Type B pancreatic cell (in vitro differentiated cells): ENCODE measurements at regions not wholly inside any gene's neighbourhood (a gene's known extent, or its start where the extent isn't known, plus 50 kb on each side); places are given as distances from the start of the nearest gene placed in this dataset.

ENCODE experiments used
- DNase-seq: peaks from one replicate; pipeline ENCODE4 v3.0.0; 2021; ENCODE audit warnings: mixed read lengths; ENCODE audit not compliant: unreplicated experiment; ENCODE audit errors: extremely low spot score
- H3K27ac Mint-ChIP-seq: 2 replicates; pipeline ENCODE4 v1.8.0; 2021; ENCODE audit warnings: mild to moderate bottlenecking, mixed read lengths
- H3K27me3 Mint-ChIP-seq: 2 replicates; pipeline ENCODE4 v1.8.0; 2021; ENCODE audit warnings: mixed read lengths
- H3K36me3 Mint-ChIP-seq: 2 replicates; pipeline ENCODE4 v1.8.0; 2021; ENCODE audit warnings: mixed read lengths
- H3K4me1 Mint-ChIP-seq: one replicate; pipeline ENCODE4 v1.8.0; 2021; ENCODE audit warnings: mixed read lengths; ENCODE audit not compliant: unreplicated experiment
- H3K4me3 Mint-ChIP-seq: 2 replicates; pipeline ENCODE4 v1.8.0; 2021; ENCODE audit warnings: mild to moderate bottlenecking, mixed read lengths
- H3K9me3 Mint-ChIP-seq: 2 replicates; pipeline ENCODE4 v1.8.0; 2021; ENCODE audit warnings: mixed read lengths
- CTCF ChIP-seq: fragments of 200-600 bp; sonication (generic); conservative IDR thresholded peaks from 2 replicates; pipeline ENCODE4 v1.5.0; 2021; ENCODE audit warnings: antibody characterized with exemption, mild to moderate bottlenecking

- no peak for TF ChIP-seq CTCF
- Mint-ChIP-seq H3K36me3 (no peaks in the 10 kb centered on the region), H3K9me3 (peaks cover 5% of the 10 kb centered on the region), H3K27me3 (peaks cover 2% of the 10 kb centered on the region), H3K27ac (no peak overlapping the region), H3K4me3 (no peak overlapping the region), H3K4me1 (peaks cover 47% of the 10 kb centered on the region)
- DNase-seq = no peak
Measured at GRCh38 chr10:33935350-33935749, 600.9 kb upstream of the NRP1 start.

GRCh38 chr10:33930079-33930478 lies 595.6 kb upstream of the NRP1 start:
- peaks cover 5% of the 10 kb centered on the region for H3K9me3 Mint-ChIP-seq
- H3K36me3 Mint-ChIP-seq = no peaks in the 10 kb centered on the region
- H3K27me3 Mint-ChIP-seq = peaks cover 2% of the 10 kb centered on the region
- H3K27ac Mint-ChIP-seq = no peak overlapping the region
- no peak for TF ChIP-seq CTCF
- DNase-seq = no peak
- no peak overlapping the region for H3K4me3 Mint-ChIP-seq
- H3K4me1 Mint-ChIP-seq = peaks cover 9% of the 10 kb centered on the region

- Mint-ChIP-seq H3K4me3 (no peak overlapping the region), H3K9me3 (no peaks in the 10 kb centered on the region), H3K27ac (peak overlapping the region; percentile 13), H3K36me3 (no peaks in the 10 kb centered on the region), H3K4me1 (no peaks in the 10 kb centered on the region), H3K27me3 (peaks cover 2% of the 10 kb centered on the region)
- no peak for DNase-seq
- no peak for TF ChIP-seq CTCF
Measured at GRCh38 chr10:33927347-33927746, 592.9 kb upstream of the NRP1 start.

GRCh38 chr10:33921970-33922605 lies 587.6 kb upstream of the NRP1 start:
- Mint-ChIP-seq H3K36me3 (no peaks in the 10 kb centered on the region), H3K9me3 (peaks cover 6% of the 10 kb centered on the region), H3K27ac (no peak overlapping the region), H3K4me1 (peaks cover 7% of the 10 kb centered on the region), H3K27me3 (no peaks in the 10 kb centered on the region), H3K4me3 (no peak overlapping the region)
- DNase-seq = no peak
- no peak for TF ChIP-seq CTCF

GRCh38 chr10:33920351-33920750 lies 585.9 kb upstream of the NRP1 start:
- Mint-ChIP-seq H3K27me3 (no peaks in the 10 kb centered on the region), H3K4me3 (no peak overlapping the region), H3K36me3 (no peaks in the 10 kb centered on the region), H3K4me1 (peaks cover 7% of the 10 kb centered on the region), H3K9me3 (peaks cover 6% of the 10 kb centered on the region), H3K27ac (no peak overlapping the region)
- DNase-seq = no peak
- no peak for TF ChIP-seq CTCF

GRCh38 chr10:33919244-33919643 lies 584.8 kb upstream of the NRP1 start:
- DNase-seq = no peak
- Mint-ChIP-seq H3K27me3 (no peaks in the 10 kb centered on the region), H3K36me3 (no peaks in the 10 kb centered on the region), H3K4me3 (no peak overlapping the region), H3K27ac (no peak overlapping the region), H3K4me1 (peaks cover 7% of the 10 kb centered on the region), H3K9me3 (peaks cover 6% of the 10 kb centered on the region)
- TF ChIP-seq CTCF = no peak
